Glomerular visceral epithelial cell (primary cell): ENCODE measurements at regions not wholly inside any gene's neighbourhood (a gene's known extent, or its start where the extent isn't known, plus 50 kb on each side); places are given as distances from the start of the nearest gene placed in this dataset.

Experiments used
- DNase-seq: peaks from one replicate; pipeline ENCODE4 v3.0.0-alpha.2; 2016; ENCODE audit errors: extremely low spot score

DNA sequence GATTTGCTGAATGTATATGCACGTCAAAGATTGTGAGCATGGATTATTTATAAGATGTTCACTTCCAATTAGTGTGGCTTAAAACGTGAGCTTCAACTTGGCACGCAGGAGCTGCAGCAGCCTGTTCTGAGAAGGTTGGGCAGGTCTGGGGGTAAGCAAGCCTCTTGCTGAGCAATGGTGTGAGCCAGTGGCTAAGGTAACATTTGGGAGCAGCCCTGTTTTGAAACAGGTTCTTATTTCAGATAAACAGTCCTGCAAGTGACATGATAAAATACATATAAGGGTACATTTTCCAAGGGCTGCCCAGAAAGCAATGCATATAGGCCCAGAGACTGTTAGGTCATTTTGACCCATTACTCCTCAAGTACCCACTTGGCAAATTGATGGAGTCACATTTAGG is 415.3 kb downstream of the ZNF521 start:
- DNase-seq, result no peak

DNA sequence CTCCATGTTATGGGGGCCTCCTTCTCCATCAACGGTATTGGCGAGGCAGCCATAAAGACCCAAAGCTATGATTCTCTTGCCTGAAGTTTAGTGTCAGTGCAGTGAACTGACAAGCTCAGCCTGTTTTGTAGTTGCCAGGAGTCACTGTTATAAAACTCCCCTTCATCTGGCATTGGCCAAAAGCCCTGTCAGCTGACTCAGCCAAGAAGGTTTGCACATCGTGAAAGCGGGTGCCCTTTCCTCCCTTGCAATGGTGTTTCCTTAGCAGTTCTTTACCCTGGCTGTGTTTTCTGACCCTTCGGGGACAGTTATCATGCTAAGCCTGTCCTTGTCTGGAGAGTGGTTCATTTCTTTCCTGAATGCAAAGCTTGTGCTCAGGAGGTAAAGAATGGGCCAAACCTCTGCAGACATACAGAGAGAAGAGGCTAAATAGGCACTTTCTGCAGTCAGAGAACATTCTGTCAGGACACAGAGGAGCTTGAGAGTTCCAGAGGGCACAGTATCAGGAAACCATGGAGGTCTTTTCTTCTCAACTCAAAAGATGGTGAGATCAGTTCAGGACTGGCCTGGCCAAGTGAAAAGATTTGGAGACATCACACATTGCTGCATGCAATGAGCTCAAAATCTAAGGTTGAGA is 414.2 kb downstream of the ZNF521 start:
- DNase-seq, result no peak

DNA sequence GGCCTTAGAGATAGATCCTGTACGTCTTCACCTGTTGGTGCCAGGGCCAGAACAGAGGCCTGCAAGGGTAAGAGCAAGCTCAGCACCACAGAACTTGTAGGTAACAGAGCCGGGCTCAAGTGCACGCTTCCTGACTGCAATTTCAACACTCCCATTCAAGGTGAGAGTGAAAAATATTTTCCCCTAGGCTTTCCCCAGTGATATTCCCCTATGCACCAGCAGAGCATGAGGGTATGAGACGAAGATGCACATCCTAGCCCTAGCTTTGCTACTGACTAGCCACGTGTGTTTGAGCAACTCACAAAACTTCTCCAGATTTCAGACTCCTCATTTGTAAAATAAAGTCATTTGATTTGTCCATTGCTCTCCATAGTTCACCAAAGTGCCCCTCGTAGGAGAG is 411.6 kb downstream of the ZNF521 start:
- DNase-seq, result no peak

DNA sequence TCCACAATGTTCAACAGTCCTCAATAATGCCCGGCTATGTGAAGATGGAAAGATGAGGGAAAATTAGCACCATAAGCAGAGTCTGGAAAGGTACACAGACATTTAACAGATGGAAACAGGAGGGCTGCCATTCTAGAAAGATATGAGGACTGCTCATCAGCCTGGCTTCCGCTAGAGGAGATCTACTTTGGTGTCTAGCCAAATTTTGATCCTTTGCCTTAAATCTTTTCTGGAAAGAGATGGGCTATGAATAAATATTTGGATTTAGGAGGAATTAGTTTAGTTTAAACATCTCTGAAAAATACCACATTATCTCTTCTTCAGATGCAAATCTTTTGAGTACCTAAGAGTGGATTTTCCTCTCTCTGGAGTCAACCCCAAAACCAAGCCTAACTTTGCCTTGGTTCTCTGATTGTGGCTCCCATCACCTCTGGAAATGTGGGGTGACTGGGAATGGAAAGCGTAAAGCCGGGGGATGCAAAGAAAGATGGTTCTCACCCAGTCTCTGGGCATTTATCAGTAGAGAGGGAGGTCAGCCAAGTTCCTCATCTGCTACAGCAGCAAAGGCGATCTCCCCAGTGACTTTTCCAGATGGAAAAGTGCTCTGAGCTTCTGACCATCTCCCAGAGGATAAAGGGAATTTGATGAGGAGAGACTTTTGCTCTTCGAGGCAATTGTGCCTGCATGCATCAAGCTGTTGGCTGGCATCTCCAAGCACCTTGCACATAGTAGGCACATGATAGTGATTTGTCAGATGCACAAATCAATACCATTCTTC is 410.6 kb downstream of the ZNF521 start:
- no peak for DNase-seq

DNA sequence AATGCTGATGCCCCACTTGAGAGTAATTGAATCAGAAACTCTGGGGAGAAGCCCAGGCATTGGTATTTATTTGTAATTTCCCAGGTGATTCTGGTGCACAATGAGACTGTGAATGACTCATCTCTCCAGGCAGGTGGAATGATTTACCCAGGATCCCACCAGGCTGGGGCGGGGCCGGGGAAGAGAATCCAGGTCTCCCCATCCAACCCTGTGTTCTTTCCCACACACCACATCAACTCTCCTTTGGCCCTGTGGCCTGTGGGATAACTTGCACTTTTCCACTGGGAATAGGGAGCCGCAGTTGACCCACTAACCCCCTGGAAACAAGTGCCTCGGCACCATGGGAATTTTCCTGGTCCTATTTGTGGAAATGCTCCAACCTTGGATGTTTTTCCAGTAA is 409.8 kb downstream of the ZNF521 start:
- no peak for DNase-seq

DNA sequence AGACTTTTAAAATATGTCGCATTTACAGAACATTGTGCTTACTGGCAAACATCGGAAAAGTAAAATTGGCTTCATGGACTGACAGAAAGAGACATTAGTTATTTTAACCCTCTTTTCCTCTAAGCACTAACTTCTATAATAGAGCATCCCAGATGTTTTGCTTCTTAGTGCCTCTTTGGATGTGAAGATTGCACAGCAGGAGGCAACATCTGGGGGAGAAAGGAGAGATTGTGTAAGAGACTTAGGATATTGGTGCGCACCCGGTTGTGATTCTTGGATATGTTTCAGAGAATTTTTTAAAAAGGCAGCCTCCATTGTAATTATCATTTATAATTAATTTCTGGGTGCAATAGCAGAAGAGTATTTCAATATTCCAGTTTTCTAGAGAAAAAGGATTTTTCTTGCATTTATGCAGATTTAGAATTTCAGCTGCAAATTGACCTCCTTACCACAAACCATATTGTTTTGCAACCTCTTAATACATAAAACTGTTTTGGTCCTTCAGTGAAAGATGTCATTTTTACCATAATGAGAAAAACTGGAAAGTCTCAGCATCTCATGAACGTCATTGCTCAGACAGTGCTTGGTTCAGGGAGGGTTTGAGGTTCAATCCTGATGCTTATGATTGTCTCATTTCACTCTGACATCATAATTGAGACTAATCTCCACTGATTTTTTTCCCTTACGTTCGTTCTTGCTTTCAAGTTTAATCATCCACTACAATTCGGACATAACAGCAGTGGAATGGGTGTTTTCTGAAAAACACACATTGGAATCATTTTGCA is 404.3 kb downstream of the ZNF521 start:
- DNase-seq, result no peak

DNA sequence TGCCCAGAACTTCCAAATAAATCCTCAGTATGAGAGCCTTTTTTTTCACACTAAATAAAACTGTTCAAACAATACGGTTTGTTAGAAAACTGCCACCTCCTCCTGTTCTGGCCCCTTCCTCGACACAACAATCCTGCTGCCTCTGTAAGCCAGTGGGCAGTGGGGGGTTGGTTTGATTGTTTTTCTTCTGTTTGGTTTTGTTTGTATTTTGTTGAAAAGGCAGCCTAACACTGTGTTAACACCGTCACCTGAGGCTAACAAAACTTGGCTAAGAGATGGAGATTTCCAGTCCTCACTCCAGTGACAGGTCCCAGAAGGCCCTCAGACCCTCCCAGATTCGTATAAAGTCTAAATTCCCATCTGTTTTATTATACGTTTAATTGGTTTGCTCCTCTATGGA is 402.1 kb downstream of the ZNF521 start:
- DNase-seq, result no peak

DNA sequence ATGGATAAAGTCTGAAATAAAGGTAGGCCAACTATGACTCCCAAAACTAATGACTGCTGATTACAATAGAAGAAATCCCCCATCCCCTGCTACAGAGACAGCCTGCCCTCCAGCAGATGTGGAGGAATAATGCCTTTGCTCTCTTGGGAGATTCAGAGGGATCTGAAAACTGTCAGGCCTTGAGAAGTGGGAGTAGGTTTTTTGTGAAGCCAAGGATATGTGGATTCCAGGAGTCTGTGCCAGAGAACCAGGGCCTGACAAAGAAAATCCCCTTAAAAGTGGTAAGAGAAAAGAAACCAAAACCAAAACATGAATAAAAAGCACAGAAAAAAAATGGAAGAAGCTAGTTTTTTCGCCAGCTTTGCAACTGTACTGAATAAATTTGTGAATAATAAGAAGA is 397.6 kb downstream of the ZNF521 start:
- no peak for DNase-seq

DNA sequence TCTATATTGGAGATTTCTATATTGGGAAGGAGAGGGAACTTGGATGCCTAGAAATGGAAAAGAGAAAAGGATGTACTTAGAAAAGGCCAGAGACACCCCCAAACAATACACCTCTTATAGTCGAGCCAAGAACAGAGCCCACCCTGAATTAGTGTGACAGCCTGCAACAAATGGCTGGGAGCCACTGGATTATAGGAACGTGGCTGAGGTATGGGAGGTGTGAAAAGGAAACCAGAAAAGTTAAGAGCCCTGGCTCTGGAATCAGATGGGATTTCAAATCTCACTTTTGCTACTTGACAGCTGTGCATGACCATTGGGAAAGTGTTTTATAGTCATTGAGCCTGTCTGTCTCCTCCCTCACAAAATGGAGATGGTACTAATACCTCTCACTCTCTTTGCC is 394.0 kb downstream of the ZNF521 start:
- no peak for DNase-seq

DNA sequence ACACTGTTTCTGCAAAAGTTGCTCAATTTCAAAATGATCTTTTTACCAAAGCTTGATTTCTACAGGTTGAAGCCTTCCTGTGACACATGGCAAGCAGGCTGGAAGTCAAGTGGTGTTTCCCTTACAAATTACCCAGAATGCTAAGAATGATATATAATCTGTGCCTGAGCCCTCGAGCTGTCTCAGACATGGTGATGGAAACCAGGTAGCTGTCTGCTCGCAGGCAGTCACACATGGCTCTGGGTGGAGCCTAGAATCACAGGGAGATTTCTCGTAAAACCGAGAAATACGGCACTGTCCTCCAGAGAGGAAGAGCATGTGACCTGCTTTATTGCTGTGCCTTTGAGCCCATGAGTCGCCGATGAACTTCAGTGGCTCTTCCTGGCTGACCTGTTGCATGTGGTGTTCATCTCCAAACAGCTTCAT is 392.9 kb downstream of the ZNF521 start:
- no peak for DNase-seq

DNA sequence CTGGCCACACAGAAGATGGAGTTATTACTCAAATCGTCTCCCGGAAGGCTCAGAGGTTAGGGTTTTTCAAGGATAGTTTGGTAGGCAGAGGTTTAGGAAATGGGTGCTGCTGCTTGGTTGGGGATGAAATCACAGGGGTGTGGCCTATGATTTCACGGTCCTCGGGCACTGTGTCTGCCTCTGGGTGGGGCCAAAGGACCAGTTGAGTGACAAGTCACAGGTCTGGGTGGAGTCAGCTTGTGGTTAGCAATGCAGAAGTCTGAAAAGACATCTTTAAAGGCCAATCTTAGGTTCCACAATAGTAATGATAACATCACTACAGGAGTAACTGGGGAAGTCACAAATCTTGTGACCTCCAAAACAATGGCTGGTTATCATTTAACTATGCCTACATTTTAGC is 387.8 kb downstream of the ZNF521 start:
- no peak for DNase-seq

DNA sequence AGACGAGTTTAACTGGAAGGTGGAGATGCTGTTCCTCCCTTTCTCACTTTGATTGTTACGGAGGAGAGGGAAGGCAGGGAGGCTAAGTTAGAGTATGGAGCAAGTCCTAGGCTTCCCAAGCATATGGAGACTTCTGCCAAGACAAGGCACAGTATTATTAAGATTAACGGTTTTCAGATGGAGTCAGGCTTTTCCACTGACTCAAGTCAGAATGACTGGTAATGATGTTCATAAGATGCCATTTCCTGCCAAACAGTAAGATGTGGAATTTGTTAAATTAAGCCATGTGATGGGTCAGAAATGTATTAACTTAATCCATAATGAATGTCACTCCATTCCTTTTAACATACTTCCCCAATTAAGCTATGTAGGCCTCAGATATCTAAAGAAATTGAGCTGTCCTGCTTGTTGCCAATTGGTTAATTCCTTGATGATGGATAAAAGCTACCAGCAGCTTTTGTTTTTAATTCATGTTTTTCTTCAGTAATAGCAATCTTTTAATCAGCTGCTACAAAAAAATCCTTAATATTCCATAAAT is 383.7 kb downstream of the ZNF521 start:
- no peak for DNase-seq

DNA sequence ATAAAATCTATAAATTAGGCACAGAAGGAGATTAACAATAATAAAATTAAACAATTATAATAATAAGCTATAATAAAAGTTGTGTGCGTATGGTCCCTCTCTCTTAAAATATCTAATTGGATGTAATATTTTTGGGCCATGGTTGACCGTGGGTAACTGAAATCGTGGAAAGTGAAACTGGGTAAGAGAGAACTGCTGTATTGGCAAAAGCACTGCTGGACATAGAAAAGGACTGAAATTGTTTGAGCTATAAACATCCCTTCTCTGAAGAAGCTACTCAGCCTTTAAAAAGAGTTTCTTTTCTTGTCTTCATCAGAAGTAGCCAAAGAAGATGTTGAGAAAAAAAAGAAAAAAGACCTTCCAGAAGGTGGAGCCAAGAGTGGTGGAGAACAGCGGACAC is 379.4 kb downstream of the ZNF521 start:
- no peak for DNase-seq

DNA sequence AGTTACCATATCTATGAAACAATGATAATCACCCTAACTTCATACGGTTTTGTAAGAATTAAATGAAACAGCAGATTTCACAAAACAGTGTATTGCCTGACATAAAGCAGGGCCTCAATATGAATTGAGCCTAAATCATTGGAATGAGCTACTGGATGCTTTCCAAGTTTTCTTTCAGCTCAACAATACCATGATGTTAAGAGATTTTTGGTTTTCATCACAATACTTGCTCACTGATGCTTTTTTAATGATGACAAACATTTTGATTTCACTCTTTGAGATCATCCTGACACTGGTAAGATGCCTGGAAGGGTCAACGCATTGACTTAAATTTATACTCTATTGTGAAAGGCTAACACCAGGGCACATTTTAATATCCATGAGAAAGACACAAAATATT is 377.5 kb downstream of the ZNF521 start:
- DNase-seq, result no peak

DNA sequence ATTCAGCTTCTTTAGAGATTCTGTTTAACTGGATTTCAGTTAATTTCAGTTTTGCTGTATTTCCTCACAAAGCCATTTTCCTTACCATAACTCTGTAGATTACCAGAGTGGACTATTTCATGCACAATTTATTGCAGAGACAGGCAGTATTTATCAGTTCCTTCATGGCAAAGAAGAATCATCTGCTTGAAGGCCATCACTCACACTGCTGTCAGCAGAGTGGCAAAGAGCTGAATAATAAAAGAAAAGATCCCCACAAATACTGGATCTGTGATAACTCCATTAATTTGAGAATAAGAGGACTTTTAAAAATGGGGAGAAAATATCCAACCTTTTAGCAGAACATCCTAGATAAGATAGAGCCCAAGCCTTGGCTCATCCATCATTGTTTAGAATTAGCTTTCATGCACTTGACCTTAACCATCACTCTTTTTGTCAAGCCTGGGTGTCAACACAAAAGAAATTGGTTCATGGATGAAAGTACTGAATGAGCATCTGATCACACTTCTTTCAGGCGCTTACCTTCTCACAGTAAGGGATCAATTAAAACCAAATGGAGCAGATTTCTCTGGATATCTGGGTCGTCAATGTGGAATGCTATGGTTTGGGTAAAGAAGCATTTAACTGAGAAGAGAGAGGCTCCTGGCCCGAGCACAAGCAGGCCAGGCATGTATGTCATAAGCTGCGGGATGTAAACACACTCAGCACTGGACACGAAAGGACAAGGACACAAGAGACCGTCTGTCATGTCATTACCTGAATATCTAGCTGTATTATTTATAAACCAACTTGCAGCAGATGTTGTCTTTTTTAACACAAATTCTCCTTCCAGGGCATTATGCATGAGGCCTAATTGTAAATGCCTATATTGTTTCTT is 376.2 kb downstream of the ZNF521 start:
- no peak for DNase-seq

DNA sequence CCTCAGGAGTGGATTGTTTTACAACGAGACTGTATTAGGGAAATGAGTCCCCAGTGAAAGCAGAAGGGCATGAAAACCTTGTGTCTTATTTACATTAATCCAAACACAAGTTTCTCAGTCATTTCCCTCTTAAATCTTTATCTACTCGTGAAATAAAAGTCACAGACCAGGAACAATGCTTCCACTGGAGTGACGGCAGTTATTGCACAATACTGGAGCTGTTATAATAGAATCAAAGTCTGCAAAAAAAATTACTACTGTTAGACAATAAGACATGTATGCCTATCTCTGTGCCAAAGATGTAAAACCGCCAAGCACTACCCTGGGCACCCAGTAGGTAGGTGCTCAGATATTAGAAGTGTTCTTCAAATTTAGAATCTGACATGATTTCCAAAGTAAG is 375.5 kb downstream of the ZNF521 start:
- no peak for DNase-seq

DNA sequence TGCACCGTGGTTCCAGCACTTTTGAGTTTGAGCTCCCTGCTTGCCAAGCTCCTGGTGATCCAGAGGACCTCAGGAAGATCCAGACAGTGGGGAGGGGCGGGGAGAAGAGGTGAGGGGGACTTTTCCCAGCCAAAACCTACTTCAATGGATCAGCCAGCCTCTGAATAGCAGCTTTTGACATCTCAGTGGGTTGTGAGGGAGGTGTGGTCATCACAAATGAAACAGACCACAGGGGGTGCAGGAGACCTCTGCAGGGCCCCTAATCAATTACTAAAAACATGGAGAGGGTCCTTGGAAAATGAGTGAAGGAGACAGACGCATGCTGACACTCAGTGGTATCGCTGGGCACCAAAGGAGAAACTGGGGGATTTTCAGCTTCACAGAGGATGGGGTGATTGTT is 372.7 kb downstream of the ZNF521 start:
- DNase-seq, result no peak

DNA sequence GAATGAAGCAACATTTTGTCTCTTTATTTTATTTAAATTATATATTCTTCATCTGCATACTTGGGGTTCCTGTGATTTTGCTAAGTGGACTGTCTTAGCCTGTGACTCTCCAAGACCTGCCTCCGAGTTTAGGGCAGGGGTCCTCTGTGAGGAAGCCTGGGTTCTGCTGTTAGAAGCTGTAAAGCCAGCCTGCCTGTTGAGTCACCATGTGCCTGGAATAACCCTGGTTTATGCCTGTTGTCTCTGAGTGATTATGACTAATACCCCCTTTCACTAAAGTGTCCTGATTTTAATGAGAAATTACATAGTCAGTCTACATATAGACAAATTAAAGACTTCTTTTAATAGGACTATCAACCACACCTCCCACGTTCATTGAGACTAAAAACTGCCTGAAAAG is 369.1 kb downstream of the ZNF521 start:
- no peak for DNase-seq

DNA sequence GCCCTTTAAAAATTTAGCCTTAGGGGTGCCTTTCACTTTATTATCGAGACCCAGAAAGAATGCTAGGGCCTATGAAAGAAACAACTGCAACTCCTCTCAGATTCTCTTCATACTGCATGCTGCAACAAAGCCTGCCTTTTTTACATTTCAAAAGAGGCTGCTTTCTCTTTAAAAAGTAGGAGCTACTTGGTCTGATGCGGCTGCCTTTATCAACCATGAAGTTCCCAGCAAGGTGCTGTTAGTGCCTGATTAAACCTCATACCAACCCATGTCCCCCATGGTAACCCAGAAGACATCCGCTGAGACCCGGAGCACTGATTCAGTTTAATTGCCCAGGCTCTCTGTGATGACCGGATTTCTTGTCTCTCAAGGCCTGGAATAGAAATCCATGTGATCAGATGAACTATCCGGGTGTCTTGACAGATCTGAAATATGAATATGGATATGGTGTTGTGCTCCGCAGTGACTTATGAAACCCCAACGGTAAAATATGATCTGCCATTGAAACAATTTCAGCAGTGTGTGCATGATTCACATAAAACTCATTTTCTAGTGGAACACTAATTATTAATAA is 368.3 kb downstream of the ZNF521 start:
- DNase-seq, result no peak

DNA sequence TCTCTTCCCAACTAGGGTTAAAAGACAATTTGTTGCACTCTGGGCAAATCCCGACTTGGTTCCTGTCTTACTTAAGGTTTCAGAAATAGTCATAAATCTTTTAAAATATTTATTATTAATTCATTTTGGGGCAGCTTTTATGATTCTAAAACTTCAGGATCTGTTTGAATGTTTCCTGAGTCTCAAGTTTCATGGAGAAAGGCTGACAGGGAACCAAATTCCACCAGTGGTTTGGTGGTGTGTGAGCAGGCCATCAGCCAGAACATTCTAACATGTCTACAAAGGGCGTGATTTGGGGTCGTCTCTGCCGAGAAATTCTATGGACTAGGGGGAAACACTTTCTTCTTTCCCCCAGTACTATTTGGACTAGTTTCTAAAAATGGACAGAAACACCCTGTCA is 366.4 kb downstream of the ZNF521 start:
- DNase-seq, result no peak

DNA sequence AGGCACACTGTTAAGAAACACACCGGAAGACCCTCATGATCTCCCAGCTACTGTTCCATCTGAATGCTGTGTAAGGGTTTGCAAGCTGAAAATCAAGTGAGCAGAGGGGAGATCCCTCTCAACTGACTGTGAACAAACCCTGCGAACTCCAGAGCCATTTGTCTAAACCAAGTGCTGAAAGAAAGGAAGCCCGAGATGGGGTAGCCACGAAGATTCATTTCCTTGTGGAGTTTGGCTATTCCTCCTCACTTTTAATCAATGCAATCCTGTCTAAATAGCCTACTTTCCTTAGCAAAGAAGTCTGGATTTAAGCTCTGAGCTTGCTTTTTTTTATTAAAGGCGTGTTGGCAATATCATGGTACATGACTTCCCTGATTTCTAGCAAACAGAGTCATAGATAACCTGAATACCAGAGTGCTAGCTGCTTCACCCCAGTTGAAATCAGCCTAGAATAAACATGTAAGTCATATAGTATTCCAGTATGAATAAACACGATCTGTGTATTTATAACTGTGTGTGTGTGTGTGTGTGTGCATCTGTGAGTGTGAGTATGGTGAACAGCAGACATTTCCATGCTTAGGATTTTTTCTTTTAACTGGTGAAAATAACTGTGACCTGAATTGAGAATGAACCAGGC is 365.2 kb downstream of the ZNF521 start:
- DNase-seq, result no peak
